K562 (cell line): ENCODE measurements at regions not wholly inside any gene's neighbourhood (a gene's known extent, or its start where the extent isn't known, plus 50 kb on each side); places are given as distances from the start of the nearest gene placed in this dataset.

Experiments used
- ATAC-seq: fragments of 200-7000 bp; cut with Tn5 transposase; 3 replicates; pipeline ENCODE4 v1.9.1; 2020; ENCODE audit warnings: moderate library complexity
- BruUV-seq: library from RNA; stranded (reverse); fragments of 400-500 nt; replicated peaks from 2 replicates; lab custom pipeline; 2021; lab: Mats Ljungman, UMichigan
- CTCF ChIA-PET: fragments of 300-600 bp; formaldehyde crosslinking; extraction: SDS; loops from one replicate; lab custom pipeline; 2021; ENCODE audit warnings: low intra/inter-chr PET ratio; lab: Yijun Ruan, JAX
- POLR2A ChIA-PET: fragments of 300-600, 350-650 bp; sonication (Branson Sonifier 250); formaldehyde crosslinking; extraction: SDS; loops from one replicate; lab custom pipeline; 2021; ENCODE audit warnings: antibody characterized with exemption, inconsistent platforms; lab: Yijun Ruan, JAX
- DNase-seq, 4 experiments: peaks; one replicate each; pipeline versions ENCODE4 v3.0.0 to v3.0.0-alpha.2; 2011 to 2018; ENCODE audit warnings: low spot score in 3 of 4, mixed read lengths in 3 of 4; ENCODE audit errors: extremely low read depth in 1 of 4
- FAIRE-seq: peaks from 2 replicates; lab custom pipeline; 2011; peaks lifted over from hg19 to GRCh38; lab: Jason Lieb, UNC
- H2AFZ ChIP-seq: 2 replicates; pipeline ENCODE4 v1.6.0; 2011; ENCODE audit warnings: low read depth, low read length, control low read depth, inconsistent platforms
- H3K27ac ChIP-seq: fragments of 200-600 bp; 3 replicates; pipeline ENCODE4 v1.8.0; 2011; ENCODE audit warnings: low read depth, mild to moderate bottlenecking, control low read depth, inconsistent platforms, low read length, moderate library complexity, mixed read lengths; ENCODE audit errors: extremely low read depth
- H3K27me3 ChIP-seq, 2 experiments: fragments of 300-600 bp in 1 of 2; 2 replicates in 1 of 2; 3 replicates in 1 of 2; pipeline versions ENCODE4 v1.6.0 to v1.8.0; 2011; ENCODE audit warnings: inconsistent platforms in 2 of 2, low read length in 2 of 2, mild to moderate bottlenecking in 1 of 2, mixed read lengths in 1 of 2, moderate library complexity in 1 of 2; ENCODE audit not compliant: control insufficient read depth in 2 of 2, insufficient read depth in 2 of 2
- H3K36me3 ChIP-seq: fragments of 300-600 bp; 3 replicates; pipeline ENCODE4 v1.8.0; 2011; ENCODE audit warnings: mild to moderate bottlenecking, low read length, inconsistent platforms; ENCODE audit not compliant: control insufficient read depth, insufficient read depth
- H3K4me1 ChIP-seq, 2 experiments: fragments of 200-600 bp in 1 of 2; replicated peaks in 1 of 2; 2 replicates in 1 of 2; 3 replicates in 1 of 2; pipeline versions ENCODE4 v1.5.1 to v1.8.0; 2011; ENCODE audit warnings: inconsistent platforms in 2 of 2, low read length in 2 of 2, mild to moderate bottlenecking in 1 of 2, mixed read lengths in 1 of 2, moderate library complexity in 1 of 2; ENCODE audit not compliant: control insufficient read depth in 2 of 2, insufficient read depth in 2 of 2
- H3K4me2 ChIP-seq: 2 replicates; pipeline ENCODE4 v1.6.1; 2011; ENCODE audit warnings: low read length, control low read depth, inconsistent platforms, mixed read lengths; ENCODE audit not compliant: insufficient read depth
- H3K4me3 ChIP-seq: fragments of 200-600 bp; sonication (generic), shearing (Covaris generic); 2 replicates; pipeline ENCODE4 v1.5.1; 2016; ENCODE audit warnings: control low read depth, inconsistent platforms
- H3K79me2 ChIP-seq: fragments of 200-600 bp; 3 replicates; pipeline ENCODE4 v1.8.0; 2011; ENCODE audit warnings: low read length, inconsistent platforms; ENCODE audit not compliant: control insufficient read depth, insufficient read depth
- H3K9ac ChIP-seq, 2 experiments: 2 replicates each; pipeline versions ENCODE4 v1.6.0 to v1.6.1; 2011; ENCODE audit warnings: low read depth in 2 of 2, low read length in 2 of 2, control low read depth in 1 of 2, inconsistent platforms in 1 of 2, mild to moderate bottlenecking in 1 of 2, mixed read lengths in 1 of 2; ENCODE audit not compliant: insufficient read depth in 1 of 2
- H3K9me1 ChIP-seq: one replicate; pipeline ENCODE4 v1.6.0; 2011; ENCODE audit warnings: inconsistent platforms, mild to moderate bottlenecking, low read length, moderate library complexity; ENCODE audit not compliant: control insufficient read depth, insufficient read depth
- H3K9me3 ChIP-seq: replicated peaks from 2 replicates; pipeline ENCODE4 v1.5.1; 2011; ENCODE audit warnings: low read depth, low read length, inconsistent platforms; ENCODE audit not compliant: control insufficient read depth, insufficient read depth
- H4K20me1 ChIP-seq: replicated peaks from 2 replicates; pipeline ENCODE4 v1.6.1; 2011; ENCODE audit warnings: low read length, inconsistent platforms, mixed read lengths; ENCODE audit not compliant: control insufficient read depth, insufficient read depth
- CBX5 ChIP-seq: IDR thresholded peaks from 2 replicates; pipeline ENCODE4 v1.6.1; 2014; ENCODE audit warnings: low read depth, borderline replicate concordance
- HDAC8 ChIP-seq: fragments of 450-650 bp; IDR thresholded peaks from 2 replicates; pipeline ENCODE4 v1.6.1; 2016; ENCODE audit warnings: mild to moderate bottlenecking, missing genetic modification characterization, moderate library complexity, missing compliant biosample characterization
- NR2F6 ChIP-seq: fragments of 450-650 bp; formaldehyde crosslinking; IDR thresholded peaks from 2 replicates; pipeline ENCODE4 v1.4.0; 2020; ENCODE audit warnings: mild to moderate bottlenecking
- OTX1 ChIP-seq: fragments of 450-650 bp; formaldehyde crosslinking; IDR thresholded peaks from 2 replicates; pipeline ENCODE4 v1.4.0; 2022; ENCODE audit warnings: mild to moderate bottlenecking
- RFX5 ChIP-seq: IDR thresholded peaks from 2 replicates; pipeline ENCODE4 v1.6.1; 2011; ENCODE audit warnings: low read depth, mild to moderate bottlenecking, improper control_type of control experiment, low read length
- RFX7 ChIP-seq: fragments of 250-450 bp; sonication (Bioruptor Pico); IDR thresholded peaks from 2 replicates; pipeline ENCODE4 v1.5.1; 2021; ENCODE audit warnings: mild to moderate bottlenecking
- SLC30A9 ChIP-seq: fragments of 250-450 bp; sonication (Bioruptor Pico); IDR thresholded peaks from 2 replicates; pipeline ENCODE4 v1.8.0; 2022; ENCODE audit warnings: mild to moderate bottlenecking, moderate library complexity
- SMAD1 ChIP-seq: fragments of 150-350 bp; IDR thresholded peaks from 2 replicates; pipeline ENCODE4 v1.6.1; 2014; ENCODE audit warnings: low read length, low read depth; ENCODE audit not compliant: partially characterized antibody
- SUPT5H ChIP-seq: fragments of 450-650 bp; IDR thresholded peaks from 2 replicates; pipeline ENCODE4 v1.6.1; 2016
- TEAD2 ChIP-seq: fragments of 450-650 bp; IDR thresholded peaks from 2 replicates; pipeline ENCODE4 v1.6.1; 2016; ENCODE audit warnings: missing genetic modification characterization, control low read depth, missing compliant biosample characterization
- ZNF140 ChIP-seq: fragments of 250-450 bp; sonication (Bioruptor Pico); IDR thresholded peaks from 2 replicates; pipeline ENCODE4 v1.8.0; 2021; ENCODE audit warnings: moderate library complexity, mild to moderate bottlenecking, inconsistent platforms
- ZNF561 ChIP-seq: fragments of 450-650 bp; formaldehyde crosslinking; conservative IDR thresholded peaks from 2 replicates; pipeline ENCODE4 v1.4.0; 2020; ENCODE audit warnings: mild to moderate bottlenecking, moderate library complexity
- in situ Hi-C: fragments of 300-500 bp; cut with MboI; formaldehyde crosslinking; loops from 4 replicates; pipeline ENCODE4 v1.15.0; 2018; ENCODE audit warnings: inconsistent platforms, mixed read lengths
- intact Hi-C: fragments of 100-400 bp; cut with micrococcal nuclease; formaldehyde crosslinking; loops from 2 replicates; pipeline ENCODE4 v1.14.2; 2022
- TF ChIP-seq, protein P1 (sequence below): sonication (generic); formaldehyde crosslinking; IDR thresholded peaks from 2 replicates; pipeline ENCODE4 v1.8.0; 2022; ENCODE audit warnings: missing genetic modification reagents, mild to moderate bottlenecking, borderline replicate concordance
- TF ChIP-seq, protein P2 (sequence below), 2 experiments: IDR thresholded peaks; 2 replicates each; pipeline ENCODE4 v1.6.1; 2012; ENCODE audit warnings: improper control_type of control experiment in 2 of 2, low read depth in 2 of 2, low read length in 2 of 2, borderline replicate concordance in 1 of 2

DNA sequence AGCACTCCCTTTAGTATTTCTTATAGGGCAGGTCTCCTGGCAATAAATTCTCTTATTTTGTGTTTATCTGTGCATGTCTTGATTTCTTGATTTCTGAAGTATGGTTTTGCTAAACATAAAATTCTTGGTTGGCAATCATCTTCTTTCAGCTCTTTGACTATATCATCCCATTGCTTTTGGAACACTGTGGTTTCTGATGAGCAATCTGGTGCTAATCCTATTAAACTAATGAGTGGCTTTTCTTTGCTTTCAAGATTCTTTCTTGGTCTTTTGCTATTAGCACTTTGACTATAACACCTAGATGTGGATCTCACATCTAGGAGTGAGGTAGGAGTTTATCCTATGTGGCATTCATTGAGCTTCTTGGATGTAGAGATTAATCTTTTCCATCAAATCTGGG is 120.7 kb upstream of the MED13L start:
- ATAC-seq: no peak
- no peak overlapping the region for H3K27ac ChIP-seq
- POLR2A ChIA-PET: no interaction called here
- no TSS peak for BruUV-seq
- H3K9ac ChIP-seq: no peak overlapping the region
- intact Hi-C loops: no loop called here
- CTCF ChIA-PET: no interaction called here
- no peak for TF ChIP-seq SMAD1
- TF ChIP-seq SUPT5H: no peak
- TF ChIP-seq, protein P1, sequence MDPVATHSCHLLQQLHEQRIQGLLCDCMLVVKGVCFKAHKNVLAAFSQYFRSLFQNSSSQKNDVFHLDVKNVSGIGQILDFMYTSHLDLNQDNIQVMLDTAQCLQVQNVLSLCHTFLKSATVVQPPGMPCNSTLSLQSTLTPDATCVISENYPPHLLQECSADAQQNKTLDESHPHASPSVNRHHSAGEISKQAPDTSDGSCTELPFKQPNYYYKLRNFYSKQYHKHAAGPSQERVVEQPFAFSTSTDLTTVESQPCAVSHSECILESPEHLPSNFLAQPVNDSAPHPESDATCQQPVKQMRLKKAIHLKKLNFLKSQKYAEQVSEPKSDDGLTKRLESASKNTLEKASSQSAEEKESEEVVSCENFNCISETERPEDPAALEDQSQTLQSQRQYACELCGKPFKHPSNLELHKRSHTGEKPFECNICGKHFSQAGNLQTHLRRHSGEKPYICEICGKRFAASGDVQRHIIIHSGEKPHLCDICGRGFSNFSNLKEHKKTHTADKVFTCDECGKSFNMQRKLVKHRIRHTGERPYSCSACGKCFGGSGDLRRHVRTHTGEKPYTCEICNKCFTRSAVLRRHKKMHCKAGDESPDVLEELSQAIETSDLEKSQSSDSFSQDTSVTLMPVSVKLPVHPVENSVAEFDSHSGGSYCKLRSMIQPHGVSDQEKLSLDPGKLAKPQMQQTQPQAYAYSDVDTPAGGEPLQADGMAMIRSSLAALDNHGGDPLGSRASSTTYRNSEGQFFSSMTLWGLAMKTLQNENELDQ: no peak
- no peak for TF ChIP-seq ZNF140 (CRISPR knock-in tag)
- TF ChIP-seq NR2F6 (CRISPR knock-in tag): no peak
- TF ChIP-seq OTX1: no peak
- TF ChIP-seq ZNF561 (CRISPR knock-in tag): no peak
- no peak for TF ChIP-seq CBX5
- no peak for TF ChIP-seq HDAC8 (tag)
- TF ChIP-seq RFX7: no peak
- TF ChIP-seq RFX5: no peak
- TF ChIP-seq, protein P2, sequence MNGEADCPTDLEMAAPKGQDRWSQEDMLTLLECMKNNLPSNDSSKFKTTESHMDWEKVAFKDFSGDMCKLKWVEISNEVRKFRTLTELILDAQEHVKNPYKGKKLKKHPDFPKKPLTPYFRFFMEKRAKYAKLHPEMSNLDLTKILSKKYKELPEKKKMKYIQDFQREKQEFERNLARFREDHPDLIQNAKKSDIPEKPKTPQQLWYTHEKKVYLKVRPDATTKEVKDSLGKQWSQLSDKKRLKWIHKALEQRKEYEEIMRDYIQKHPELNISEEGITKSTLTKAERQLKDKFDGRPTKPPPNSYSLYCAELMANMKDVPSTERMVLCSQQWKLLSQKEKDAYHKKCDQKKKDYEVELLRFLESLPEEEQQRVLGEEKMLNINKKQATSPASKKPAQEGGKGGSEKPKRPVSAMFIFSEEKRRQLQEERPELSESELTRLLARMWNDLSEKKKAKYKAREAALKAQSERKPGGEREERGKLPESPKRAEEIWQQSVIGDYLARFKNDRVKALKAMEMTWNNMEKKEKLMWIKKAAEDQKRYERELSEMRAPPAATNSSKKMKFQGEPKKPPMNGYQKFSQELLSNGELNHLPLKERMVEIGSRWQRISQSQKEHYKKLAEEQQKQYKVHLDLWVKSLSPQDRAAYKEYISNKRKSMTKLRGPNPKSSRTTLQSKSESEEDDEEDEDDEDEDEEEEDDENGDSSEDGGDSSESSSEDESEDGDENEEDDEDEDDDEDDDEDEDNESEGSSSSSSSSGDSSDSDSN (IDR thresholded peaks at IDR 0.05; ENCODE audit: borderline replicate concordance in 1 of 2, low read depth in 2 of 2, low read length in 2 of 2): no peak
- TF ChIP-seq SLC30A9 (CRISPR knock-in tag): no peak
- TF ChIP-seq TEAD2 (tag): no peak
- TF ChIP-seq, all 486 proteins: peak for 0
- Histone ChIP-seq H3K4me1 (peaks cover 0 to 7% of the 10 kb centered on the region in 2 experiments; a peak in 2 of 5 replicates), H2AFZ (no peak overlapping the region), H3K27me3 (no peaks in the 10 kb centered on the region), H3K9me1 (no peaks in the 10 kb centered on the region), H3K4me2 (no peak overlapping the region), H4K20me1 (no peaks in the 10 kb centered on the region), H3K79me2 (no peaks in the 10 kb centered on the region), H3K9me3 (no peaks in the 10 kb centered on the region), H3K36me3 (no peaks in the 10 kb centered on the region), H3K4me3 (no peak overlapping the region)
- DNase-seq (no peak), FAIRE-seq (no peak)
- in situ Hi-C loops: no loop called here
